NCI-H2227 (cell line): ENCODE measurements at regions not wholly inside any gene's neighbourhood (a gene's known extent, or its start where the extent isn't known, plus 50 kb on each side); places are given as distances from the start of the nearest gene placed in this dataset.

Experiments
- DNase-seq: peaks from one replicate; lab custom pipeline; 2025; ENCODE audit not compliant: unreplicated experiment; lab: John Stamatoyannopoulos, UW

DNA sequence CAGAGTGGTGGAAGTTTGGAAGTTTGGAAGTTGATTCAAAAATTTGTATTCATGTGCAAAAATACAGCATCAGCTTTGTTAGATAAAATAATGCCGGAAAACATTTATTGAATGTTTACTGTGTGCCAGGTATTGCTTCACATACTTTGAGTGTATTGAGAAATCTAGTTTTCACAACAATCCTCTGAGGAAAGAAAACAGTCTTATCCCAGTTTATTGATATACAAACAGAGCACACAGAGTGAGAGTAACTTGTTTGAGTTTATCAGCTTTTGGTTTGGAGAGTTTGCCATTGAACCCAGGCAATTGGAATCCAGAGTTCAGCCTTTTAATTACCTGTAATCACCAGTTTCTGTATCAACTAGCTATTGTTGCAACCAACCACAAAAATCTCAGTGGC is 127.2 kb upstream of the RPS6KA3 start:
- no peak for DNase-seq

DNA sequence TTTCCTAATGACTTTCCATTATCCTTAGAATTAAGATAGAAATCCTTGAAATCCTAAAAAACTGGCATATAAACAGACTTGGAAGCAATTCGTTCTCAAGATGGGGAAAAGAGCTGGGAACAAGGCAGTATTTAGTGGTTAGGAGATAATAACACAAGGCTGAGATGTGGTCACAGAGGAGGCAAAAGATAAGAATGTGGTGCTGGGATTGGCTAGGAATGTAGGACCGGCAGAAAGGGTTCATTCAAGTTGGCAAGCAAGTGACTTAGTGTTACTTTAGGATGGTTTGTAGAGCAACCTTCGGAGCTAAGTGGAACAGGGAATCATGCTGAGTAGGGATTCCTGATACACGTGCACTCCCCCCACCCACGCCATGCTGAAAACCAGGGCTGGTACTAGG is 121.9 kb upstream of the RPS6KA3 start:
- DNase-seq, result no peak

- DNase-seq, result no peak
These were observed 116.8 kb upstream of the RPS6KA3 start for GRCh38 chrX:20383477-20383876.

GRCh38 chrX:20382518-20383297 is 116.0 kb upstream of the RPS6KA3 start:
- DNase-seq, result no peak

DNA sequence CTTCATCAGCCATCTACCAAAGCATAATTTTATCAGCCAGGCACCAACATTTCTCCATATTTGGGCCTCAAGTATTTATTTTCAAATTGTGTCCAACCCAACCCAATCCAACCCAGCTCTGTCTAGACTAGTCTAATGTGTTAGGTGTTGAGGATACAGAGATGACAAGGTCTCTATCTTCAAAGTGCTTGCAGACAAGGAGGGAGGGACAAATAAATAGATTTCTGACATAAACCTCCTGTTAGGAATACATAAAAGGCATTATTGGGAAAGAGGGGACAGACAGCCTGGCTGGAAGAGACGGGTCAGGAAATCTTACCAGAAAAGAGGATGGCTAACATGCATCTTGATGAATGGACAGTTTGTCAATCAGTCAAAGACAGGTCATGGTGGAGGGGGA is 115.4 kb upstream of the RPS6KA3 start:
- no peak for DNase-seq

DNA sequence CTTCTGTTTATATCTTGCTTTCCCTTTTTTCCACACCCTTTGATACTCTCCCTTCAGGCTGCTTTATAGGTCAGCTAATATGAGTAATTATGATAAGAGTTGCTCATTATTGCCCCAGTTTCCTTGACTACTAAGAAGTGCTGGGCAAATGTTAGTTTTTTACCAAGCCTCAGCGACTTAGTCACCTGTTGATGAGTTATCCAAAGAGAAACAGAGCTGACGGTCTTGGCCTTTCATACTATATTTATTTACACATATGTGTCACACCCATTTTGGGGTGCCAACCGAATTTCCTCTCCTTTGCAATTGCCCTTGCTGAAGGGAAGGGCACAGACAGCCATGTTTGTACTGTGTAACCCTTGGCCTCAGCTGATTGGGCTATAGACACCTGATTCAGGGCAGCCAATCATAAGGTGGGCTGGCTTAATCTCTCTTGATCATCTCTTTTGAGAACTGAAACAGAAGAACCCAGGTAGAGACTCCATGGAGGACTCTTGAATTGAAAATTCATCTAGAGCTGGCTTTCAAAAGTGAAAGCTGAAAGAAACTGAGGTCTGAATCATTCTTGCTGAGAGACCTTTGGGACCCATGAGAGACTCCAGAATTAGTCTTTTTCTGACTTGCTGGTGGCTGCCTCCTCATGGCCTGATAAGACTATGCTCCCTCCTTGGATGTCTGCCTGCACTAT is 111.7 kb upstream of the RPS6KA3 start:
- DNase-seq, result no peak

DNA sequence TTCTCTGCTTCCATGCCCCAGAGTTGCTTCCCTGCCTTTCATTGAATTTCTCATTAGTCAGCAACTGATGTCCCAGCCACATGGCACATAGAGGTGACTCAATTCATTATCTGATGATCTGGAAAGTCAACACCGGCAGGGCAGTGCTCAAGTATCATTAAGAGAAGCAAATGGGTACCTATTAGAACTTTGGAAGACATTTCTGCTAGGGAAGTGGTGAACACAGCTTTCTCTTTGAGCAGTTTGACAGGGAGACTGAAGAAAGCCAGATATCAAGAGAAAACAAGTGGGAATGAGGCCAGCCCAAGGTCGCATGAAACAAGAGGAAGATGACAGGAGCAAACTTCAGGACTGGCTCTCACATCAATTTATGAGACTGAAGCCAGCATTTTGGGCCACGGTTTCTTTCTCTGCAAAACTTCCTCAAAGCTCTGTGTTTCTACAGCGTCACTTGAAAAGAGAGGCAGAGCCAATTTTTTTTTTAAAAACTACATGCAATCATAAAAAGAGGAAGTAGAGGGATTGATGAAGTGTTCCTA is 108.3 kb upstream of the RPS6KA3 start:
- DNase-seq, result peak; percentile 20

DNA sequence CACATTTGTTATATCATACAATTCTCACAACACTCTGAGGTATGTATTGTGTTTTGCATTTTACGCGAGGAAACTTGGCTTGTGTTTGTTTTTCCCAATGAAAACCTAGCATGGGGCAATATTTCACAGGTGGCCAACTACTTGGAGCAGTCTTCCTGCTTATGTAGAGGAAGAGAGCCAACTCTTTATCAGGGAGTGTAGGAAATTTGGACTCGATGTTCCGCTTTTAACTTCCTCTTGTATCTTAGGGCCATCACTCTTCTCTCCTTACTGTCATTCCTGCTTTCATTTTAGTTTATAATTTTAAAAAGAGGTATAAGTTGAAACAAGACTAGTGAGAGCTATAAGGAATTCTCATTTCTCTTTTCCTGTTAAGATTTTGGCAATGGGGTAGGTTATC is 107.7 kb upstream of the RPS6KA3 start:
- no peak for DNase-seq

DNA sequence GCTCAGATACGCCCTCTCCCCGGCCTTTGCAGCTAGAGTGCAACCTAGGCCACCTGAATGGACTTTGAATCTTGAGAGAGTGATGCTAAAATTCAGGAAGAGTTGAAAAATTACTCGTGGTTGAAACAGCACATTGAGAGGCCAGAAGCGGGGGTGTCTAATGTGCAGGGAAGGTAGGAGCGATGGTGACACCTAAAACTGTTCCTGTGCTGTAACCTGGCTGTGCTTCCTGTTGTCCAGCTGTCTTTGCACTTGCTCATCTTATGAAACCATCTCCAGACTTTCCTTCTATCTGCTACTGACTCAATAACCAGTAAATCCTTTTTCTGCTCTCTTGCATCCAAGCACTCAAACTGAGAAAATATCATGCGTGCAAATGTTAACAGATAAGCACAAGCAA is 106.4 kb upstream of the RPS6KA3 start:
- DNase-seq, result no peak

- no peak for DNase-seq
These were observed 105.8 kb upstream of the RPS6KA3 start for GRCh38 chrX:20372533-20372932.

DNA sequence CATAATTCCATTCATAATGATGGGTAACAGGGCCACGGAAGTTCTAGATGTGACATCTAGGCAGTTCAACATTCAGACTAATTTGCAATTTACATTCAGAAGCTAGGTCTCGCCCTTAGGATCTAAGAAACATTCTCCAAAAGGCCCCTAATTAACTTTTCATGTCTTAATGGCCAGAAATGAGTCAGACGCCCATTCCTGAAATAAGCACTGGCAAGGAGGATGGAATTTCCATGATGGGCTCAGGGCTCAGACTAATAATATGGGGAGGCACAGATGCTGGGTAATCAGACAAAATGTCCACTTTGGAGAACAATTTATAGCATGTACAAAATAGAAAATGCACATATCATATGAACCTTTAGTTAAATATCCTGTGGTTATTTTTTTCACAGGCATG is 102.8 kb upstream of the RPS6KA3 start:
- no peak for DNase-seq

- no peak for DNase-seq
These were observed 97.5 kb upstream of the RPS6KA3 start for GRCh38 chrX:20364238-20364637.

DNA sequence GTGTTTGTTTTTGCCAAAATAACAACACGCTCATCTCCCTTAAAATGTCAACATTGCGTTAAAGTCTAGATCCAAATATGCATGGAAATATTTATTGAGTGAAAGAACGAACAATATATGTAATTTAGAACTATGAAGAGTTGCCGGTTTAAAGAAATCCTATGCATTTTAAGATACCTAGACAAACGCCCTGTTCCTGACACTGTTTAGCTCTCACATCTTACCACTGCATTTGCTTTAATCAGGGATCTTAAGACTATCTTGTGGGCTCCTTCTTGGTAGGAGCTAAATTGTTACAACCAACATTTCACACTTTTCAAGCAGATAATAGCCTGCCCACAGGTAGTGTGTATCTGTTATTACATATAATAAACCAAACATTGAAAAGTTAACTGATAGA is 96.6 kb upstream of the RPS6KA3 start:
- DNase-seq, result no peak

GRCh38 chrX:20362268-20363267 is 95.9 kb upstream of the RPS6KA3 start:
- DNase-seq, result no peak

- peak; percentile 21 for DNase-seq
These were observed 95.2 kb upstream of the RPS6KA3 start for GRCh38 chrX:20361890-20362262.

DNA sequence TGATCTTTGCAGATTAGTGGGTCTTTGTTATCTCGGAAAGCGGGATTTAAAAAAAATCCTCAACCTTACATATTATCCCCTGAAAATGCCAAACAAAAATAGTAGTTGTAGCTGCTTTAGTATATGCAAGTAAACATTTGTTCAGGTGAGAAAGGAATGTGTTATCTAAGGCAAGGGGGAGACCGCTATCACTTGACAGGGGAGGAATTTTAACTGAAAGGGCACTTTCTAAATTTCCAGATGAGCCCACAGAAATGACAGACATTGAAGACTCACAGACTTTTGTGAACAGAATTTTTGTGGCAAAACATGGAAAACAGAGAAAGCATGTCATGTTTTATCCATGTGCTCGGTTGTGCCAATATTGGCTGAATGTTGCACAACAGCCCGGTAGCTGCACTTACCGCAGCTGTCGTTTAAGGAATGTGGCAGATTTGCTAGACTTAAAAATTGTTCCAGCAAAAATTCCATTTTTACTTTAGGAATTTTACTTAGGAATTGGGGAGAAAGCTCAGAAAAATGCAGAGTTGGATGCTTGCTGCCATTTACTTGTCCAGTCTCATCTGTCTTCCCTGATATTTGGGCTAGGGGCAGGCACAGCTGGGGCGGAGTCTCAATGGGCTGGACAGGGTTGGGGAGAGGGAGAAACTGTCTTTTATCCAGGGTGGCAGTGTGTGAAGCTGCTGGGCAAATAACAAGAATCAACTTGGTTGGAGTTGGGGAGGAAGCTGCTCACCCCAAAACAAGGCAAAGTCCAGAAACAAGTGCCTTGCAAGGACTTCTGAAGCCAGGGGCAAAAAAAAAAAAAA is 94.6 kb upstream of the RPS6KA3 start:
- DNase-seq, result no peak

- DNase-seq, result peak; percentile 15
These were observed 88.5 kb upstream of the RPS6KA3 start for GRCh38 chrX:20355187-20355586.

GRCh38 chrX:20354505-20354904 is 87.8 kb upstream of the RPS6KA3 start:
- DNase-seq, result no peak

- no peak for DNase-seq
These were observed 86.2 kb upstream of the RPS6KA3 start for GRCh38 chrX:20352935-20353336.

- DNase-seq, result no peak
These were observed 85.8 kb upstream of the RPS6KA3 start for GRCh38 chrX:20352504-20352903.
